Smooth muscle cell (in vitro differentiated cells): ENCODE measurements at regions not wholly inside any gene's neighbourhood (a gene's known extent, or its start where the extent isn't known, plus 50 kb on each side); places are given as distances from the start of the nearest gene placed in this dataset.

Experiments used
- DNase-seq: peaks from one replicate; lab custom pipeline; 2025; ENCODE audit not compliant: unreplicated experiment; lab: John Stamatoyannopoulos, UW
- H2AFZ ChIP-seq: fragments of 200-600 bp; sonication (generic); 2 replicates; pipeline ENCODE4 v1.6.0; 2016; ENCODE audit warnings: antibody characterized with exemption, low read depth, mild to moderate bottlenecking
- H3F3A ChIP-seq: fragments of 200-600 bp; sonication (generic); 2 replicates; pipeline ENCODE4 v1.6.0; 2017; ENCODE audit warnings: antibody characterized with exemption, low read depth
- H3K27ac ChIP-seq: fragments of 200-600 bp; sonication (generic); 2 replicates; pipeline ENCODE4 v1.5.1; 2016; ENCODE audit warnings: low read depth, mild to moderate bottlenecking
- H3K27me3 ChIP-seq: fragments of 200-600 bp; sonication (generic); 2 replicates; pipeline ENCODE4 v1.6.1; 2016; ENCODE audit warnings: low read depth, mild to moderate bottlenecking
- H3K36me3 ChIP-seq: fragments of 200-600 bp; sonication (generic); 2 replicates; pipeline ENCODE4 v1.5.1; 2016; ENCODE audit warnings: low read depth
- H3K4me1 ChIP-seq: fragments of 200-600 bp; sonication (generic); 2 replicates; pipeline ENCODE4 v1.5.1; 2016; ENCODE audit warnings: low read depth
- H3K4me2 ChIP-seq: fragments of 200-600 bp; sonication (generic); 2 replicates; pipeline ENCODE4 v1.6.0; 2016; ENCODE audit warnings: mild to moderate bottlenecking
- H3K4me3 ChIP-seq: fragments of 200-600 bp; sonication (generic); 2 replicates; pipeline ENCODE4 v1.5.1; 2016; ENCODE audit warnings: mild to moderate bottlenecking
- H3K79me2 ChIP-seq: fragments of 200-600 bp; sonication (generic); 2 replicates; pipeline ENCODE4 v1.6.0; 2016; ENCODE audit warnings: low read depth, mild to moderate bottlenecking
- H3K9ac ChIP-seq: fragments of 200-600 bp; sonication (generic); 2 replicates; pipeline ENCODE4 v1.6.0; 2016; ENCODE audit warnings: low read depth
- H3K9me3 ChIP-seq: fragments of 200-600 bp; sonication (generic); replicated peaks from 2 replicates; pipeline ENCODE4 v1.5.1; 2016; ENCODE audit warnings: low read depth
- H4K20me1 ChIP-seq: fragments of 200-600 bp; sonication (generic); 2 replicates; pipeline ENCODE4 v1.6.0; 2016; ENCODE audit warnings: low read depth
- WGBS: methylation state at CpG from one replicate; pipeline ENCODE4 v1.1.7; 2016; ENCODE audit warnings: low lambda C conversion rate; 5-methylcytosine and 5-hydroxymethylcytosine counted together
- TF ChIP-seq, protein P1 (sequence below): fragments of 200-600 bp; sonication (generic); IDR thresholded peaks from 2 replicates; pipeline ENCODE4 v1.5.1; 2017; ENCODE audit warnings: borderline replicate concordance, mild to moderate bottlenecking, antibody characterized with exemption; ENCODE audit not compliant: insufficient read depth, poor library complexity, severe bottlenecking

DNA sequence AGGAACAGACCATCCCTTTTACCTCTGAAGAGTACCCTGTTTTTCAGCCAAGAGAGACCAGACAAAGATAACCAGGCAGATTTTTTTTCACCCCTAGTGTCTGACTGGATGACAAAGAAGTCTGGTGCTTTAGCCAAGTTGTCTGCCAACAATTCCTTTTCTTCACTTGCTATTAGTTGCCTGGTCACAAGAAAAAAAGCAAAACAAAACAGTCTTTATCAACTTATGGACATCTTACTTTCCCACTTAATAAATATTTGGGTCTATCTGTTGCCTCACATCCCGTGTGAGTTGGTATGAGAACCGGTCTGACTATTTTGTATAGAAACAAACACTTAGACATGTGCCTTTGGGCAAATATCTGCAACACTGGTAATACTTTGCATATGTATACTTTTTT lies 662.9 kb downstream of the PLPP3 start:
- H2AFZ ChIP-seq: peak overlapping the region; percentile 62
- H3K27ac ChIP-seq: peak overlapping the region; percentile 72
- H3K36me3 ChIP-seq: no peaks in the 10 kb centered on the region
- H3K4me2 ChIP-seq: no peak overlapping the region
- no peaks in the 10 kb centered on the region for H3K9me3 ChIP-seq
- H4K20me1 ChIP-seq: no peaks in the 10 kb centered on the region
- TF ChIP-seq, protein P1, sequence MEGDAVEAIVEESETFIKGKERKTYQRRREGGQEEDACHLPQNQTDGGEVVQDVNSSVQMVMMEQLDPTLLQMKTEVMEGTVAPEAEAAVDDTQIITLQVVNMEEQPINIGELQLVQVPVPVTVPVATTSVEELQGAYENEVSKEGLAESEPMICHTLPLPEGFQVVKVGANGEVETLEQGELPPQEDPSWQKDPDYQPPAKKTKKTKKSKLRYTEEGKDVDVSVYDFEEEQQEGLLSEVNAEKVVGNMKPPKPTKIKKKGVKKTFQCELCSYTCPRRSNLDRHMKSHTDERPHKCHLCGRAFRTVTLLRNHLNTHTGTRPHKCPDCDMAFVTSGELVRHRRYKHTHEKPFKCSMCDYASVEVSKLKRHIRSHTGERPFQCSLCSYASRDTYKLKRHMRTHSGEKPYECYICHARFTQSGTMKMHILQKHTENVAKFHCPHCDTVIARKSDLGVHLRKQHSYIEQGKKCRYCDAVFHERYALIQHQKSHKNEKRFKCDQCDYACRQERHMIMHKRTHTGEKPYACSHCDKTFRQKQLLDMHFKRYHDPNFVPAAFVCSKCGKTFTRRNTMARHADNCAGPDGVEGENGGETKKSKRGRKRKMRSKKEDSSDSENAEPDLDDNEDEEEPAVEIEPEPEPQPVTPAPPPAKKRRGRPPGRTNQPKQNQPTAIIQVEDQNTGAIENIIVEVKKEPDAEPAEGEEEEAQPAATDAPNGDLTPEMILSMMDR: no peak
- H3K79me2 ChIP-seq: no peaks in the 10 kb centered on the region
- WGBS: 26% methylated on average over 2 of the region's 2 CpGs
- peaks cover 6% of the 10 kb centered on the region for H3F3A ChIP-seq
- H3K9ac ChIP-seq: peak overlapping the region; percentile 18
- H3K27me3 ChIP-seq: no peaks in the 10 kb centered on the region
- DNase-seq: no peak
- peaks cover 5% of the 10 kb centered on the region for H3K4me1 ChIP-seq
- no peak overlapping the region for H3K4me3 ChIP-seq

DNA sequence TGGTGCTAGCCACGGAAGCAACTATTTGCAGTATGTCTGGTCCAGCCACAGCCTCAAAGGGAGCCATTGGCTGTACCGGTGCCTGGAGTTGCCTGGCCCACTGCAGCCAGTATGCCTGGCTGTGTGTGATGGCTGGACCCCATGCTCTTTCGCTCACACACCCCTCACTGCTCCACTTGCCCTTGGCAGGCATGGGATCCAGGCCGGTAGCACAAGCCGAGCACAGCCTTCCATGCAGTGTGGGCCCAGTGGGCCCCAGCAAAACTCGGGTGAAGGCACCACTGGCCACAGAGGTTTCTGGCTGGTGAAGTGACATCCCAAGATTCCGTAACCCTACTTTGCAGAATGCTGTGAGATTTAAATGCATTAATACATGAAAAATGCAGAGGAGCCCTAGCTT lies 665.8 kb downstream of the PLPP3 start:
- TF ChIP-seq, protein P1: no peak
- Histone ChIP-seq H4K20me1 (no peaks in the 10 kb centered on the region), H2AFZ (no peak overlapping the region), H3K4me2 (no peak overlapping the region), H3K4me1 (peaks cover 5% of the 10 kb centered on the region), H3K27me3 (no peaks in the 10 kb centered on the region), H3K9ac (no peak overlapping the region), H3K4me3 (no peak overlapping the region), H3K27ac (no peak overlapping the region), H3K9me3 (no peaks in the 10 kb centered on the region), H3F3A (peaks cover 6% of the 10 kb centered on the region), H3K36me3 (no peaks in the 10 kb centered on the region), H3K79me2 (no peaks in the 10 kb centered on the region)
- DNase-seq: no peak
- 99% methylated on average over 7 of the region's 7 CpGs for WGBS

- no peaks in the 10 kb centered on the region for H3K27me3 ChIP-seq
- H3K36me3 ChIP-seq: no peaks in the 10 kb centered on the region
- H3K4me2 ChIP-seq: no peak overlapping the region
- H3K9ac ChIP-seq: no peak overlapping the region
- no peak for DNase-seq
- H2AFZ ChIP-seq: no peak overlapping the region
- WGBS: 93% methylated on average over 6 of the region's 6 CpGs
- no peak overlapping the region for H3K4me3 ChIP-seq
- no peak overlapping the region for H3K27ac ChIP-seq
- no peaks in the 10 kb centered on the region for H3K79me2 ChIP-seq
- no peaks in the 10 kb centered on the region for H4K20me1 ChIP-seq
- H3F3A ChIP-seq: peaks cover 6% of the 10 kb centered on the region
- H3K9me3 ChIP-seq: no peaks in the 10 kb centered on the region
- TF ChIP-seq, protein P1: no peak
- H3K4me1 ChIP-seq: peaks cover 5% of the 10 kb centered on the region
Observed at GRCh38 chr1:55912438-55912837, 666.9 kb downstream of the PLPP3 start.

DNA sequence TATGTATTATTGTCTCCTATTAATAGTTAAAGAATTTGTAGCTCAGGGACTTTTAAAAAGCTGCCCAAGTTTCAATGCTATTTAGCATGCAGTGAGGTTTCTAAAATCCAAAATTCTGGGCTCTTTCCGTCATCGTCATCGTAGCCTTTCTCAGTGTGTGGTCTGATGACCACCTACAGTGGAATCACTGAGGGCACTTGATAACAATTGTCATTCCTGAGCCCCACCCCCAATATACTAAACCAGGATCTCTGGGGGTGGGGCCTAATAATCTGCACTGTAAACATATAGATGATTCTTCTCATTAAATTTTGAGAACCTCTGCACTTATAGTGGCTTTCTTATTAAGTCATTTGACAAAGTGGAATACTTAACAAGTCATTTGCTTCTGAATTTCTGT lies 674.8 kb downstream of the PLPP3 start:
- H3K27me3 ChIP-seq: no peaks in the 10 kb centered on the region
- TF ChIP-seq, protein P1: no peak
- no peak overlapping the region for H2AFZ ChIP-seq
- no peaks in the 10 kb centered on the region for H3K4me1 ChIP-seq
- no peaks in the 10 kb centered on the region for H3K9me3 ChIP-seq
- H3K4me3 ChIP-seq: no peak overlapping the region
- WGBS: 95% methylated on average over 3 of the region's 3 CpGs
- H3F3A ChIP-seq: no peaks in the 10 kb centered on the region
- no peaks in the 10 kb centered on the region for H4K20me1 ChIP-seq
- H3K9ac ChIP-seq: no peak overlapping the region
- H3K36me3 ChIP-seq: no peaks in the 10 kb centered on the region
- no peaks in the 10 kb centered on the region for H3K79me2 ChIP-seq
- H3K4me2 ChIP-seq: no peak overlapping the region
- no peak overlapping the region for H3K27ac ChIP-seq
- DNase-seq: no peak
